ENCODE measurements at regions not wholly inside any gene's neighbourhood (a gene's known extent, or its start where the extent isn't known, plus 50 kb on each side); places are given as distances from the start of the nearest gene placed in this dataset.

DNA sequence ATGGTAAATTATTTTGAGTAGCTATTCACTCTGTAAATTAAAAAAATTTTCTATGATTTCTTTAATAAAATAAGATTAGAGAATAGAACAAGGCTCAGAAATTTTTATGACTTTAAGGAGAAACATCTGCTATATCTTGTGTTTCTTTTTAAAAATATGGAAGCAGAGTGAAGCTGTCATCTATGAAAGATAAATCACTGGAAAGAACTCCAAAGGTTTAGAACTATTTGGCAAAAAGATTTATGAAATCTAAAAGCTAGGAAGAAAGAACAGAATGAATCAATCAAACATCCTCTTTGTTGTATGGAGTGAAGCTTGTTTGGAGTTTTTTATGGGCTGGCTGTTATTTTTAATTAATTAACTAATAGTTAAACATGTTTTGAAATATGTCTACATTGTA lies 89.8 kb upstream of the ACTBL2 start:
- no peak for ATAC-seq (ENCODE audit: insufficient read depth, low read depth)

DNA sequence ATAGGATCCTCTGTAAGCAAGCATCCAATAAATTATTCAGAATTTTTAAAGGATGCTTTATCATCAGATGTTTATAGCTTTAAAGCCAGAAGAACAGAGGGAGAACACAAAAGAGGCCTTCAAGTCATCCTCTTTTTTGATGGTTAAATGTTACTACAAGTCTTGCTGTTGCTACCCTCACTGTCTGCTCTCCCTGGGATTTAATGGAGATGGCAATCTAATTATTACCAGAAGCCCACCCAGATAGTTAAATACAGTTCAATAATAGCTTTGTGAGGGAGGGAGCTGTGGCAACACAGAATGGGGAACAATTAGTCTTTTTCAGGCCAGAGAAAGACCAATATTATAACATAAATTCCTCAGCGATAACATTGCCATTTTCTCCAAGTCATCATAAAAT lies 87.0 kb upstream of the ACTBL2 start:
- H3K9ac ChIP-seq (ENCODE audit: low read depth, low read length) = no peak overlapping the region

More for the DNA sequence above, 89.8 kb upstream of the ACTBL2 start:
- no peaks in the 10 kb centered on the region for H4K20me1 ChIP-seq (ENCODE audit: insufficient read depth, low read length)
- no peak overlapping the region for H3K4me2 ChIP-seq (ENCODE audit: insufficient read depth, low read length)
- no peak overlapping the region for H3K9ac ChIP-seq (ENCODE audit: low read depth, low read length)
- no peak for TF ChIP-seq EZH2 (IDR thresholded peaks at IDR 0.05; ENCODE audit: borderline replicate concordance, low read depth, low read length, severe bottlenecking)
- TF ChIP-seq, protein P1, sequence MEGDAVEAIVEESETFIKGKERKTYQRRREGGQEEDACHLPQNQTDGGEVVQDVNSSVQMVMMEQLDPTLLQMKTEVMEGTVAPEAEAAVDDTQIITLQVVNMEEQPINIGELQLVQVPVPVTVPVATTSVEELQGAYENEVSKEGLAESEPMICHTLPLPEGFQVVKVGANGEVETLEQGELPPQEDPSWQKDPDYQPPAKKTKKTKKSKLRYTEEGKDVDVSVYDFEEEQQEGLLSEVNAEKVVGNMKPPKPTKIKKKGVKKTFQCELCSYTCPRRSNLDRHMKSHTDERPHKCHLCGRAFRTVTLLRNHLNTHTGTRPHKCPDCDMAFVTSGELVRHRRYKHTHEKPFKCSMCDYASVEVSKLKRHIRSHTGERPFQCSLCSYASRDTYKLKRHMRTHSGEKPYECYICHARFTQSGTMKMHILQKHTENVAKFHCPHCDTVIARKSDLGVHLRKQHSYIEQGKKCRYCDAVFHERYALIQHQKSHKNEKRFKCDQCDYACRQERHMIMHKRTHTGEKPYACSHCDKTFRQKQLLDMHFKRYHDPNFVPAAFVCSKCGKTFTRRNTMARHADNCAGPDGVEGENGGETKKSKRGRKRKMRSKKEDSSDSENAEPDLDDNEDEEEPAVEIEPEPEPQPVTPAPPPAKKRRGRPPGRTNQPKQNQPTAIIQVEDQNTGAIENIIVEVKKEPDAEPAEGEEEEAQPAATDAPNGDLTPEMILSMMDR (IDR thresholded peaks at IDR 0.05; ENCODE audit: borderline replicate concordance, extremely low read depth, low read length, poor library complexity, severe bottlenecking) = no peak
- H3K4me3 ChIP-seq (ENCODE audit: low read depth in 1 of 2, low read length in 2 of 2) = no peak overlapping the region
- DNase-seq = no peak
- no peaks in the 10 kb centered on the region for H3K36me3 ChIP-seq (ENCODE audit: insufficient read depth, low read length)
- no peak overlapping the region for H2AFZ ChIP-seq (ENCODE audit: low read depth, low read length)
- H3K27me3 ChIP-seq (ENCODE audit: insufficient read depth, low read length, poor library complexity) = no peaks in the 10 kb centered on the region
- no peaks in the 10 kb centered on the region for H3K9me3 ChIP-seq (ENCODE audit: insufficient read depth, low read length, severe bottlenecking)
- H3K4me1 ChIP-seq (ENCODE audit: insufficient read depth, low read length) = no peaks in the 10 kb centered on the region
- H3K79me2 ChIP-seq (ENCODE audit: insufficient read depth, low read length) = no peaks in the 10 kb centered on the region
- no peak overlapping the region for H3K27ac ChIP-seq (ENCODE audit: low read length)

DNA sequence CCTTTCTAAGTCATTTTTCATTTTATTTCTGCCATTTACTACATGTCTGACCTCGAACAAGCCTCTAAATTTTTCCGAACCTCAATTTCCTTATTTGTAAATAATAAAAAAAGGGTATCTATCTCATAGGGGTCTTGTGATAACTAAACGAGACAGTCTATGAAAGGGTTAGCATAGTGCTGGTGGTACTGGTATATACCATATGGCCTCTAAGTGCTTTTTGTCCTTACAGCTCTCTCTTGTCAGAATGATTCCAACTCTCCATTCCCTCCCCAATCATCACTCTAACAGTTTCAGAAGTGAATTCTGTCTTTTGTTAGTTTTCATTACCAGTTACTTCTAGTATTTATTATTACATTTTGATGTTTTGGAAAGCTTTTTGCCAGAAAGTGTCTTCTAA lies 85.5 kb upstream of the ACTBL2 start:
- no peaks in the 10 kb centered on the region for H3K27me3 ChIP-seq (ENCODE audit: insufficient read depth, low read length, poor library complexity)
- no peaks in the 10 kb centered on the region for H3K4me1 ChIP-seq (ENCODE audit: insufficient read depth, low read length)
- no peak overlapping the region for H2AFZ ChIP-seq (ENCODE audit: low read depth, low read length)
- no peaks in the 10 kb centered on the region for H3K79me2 ChIP-seq (ENCODE audit: insufficient read depth, low read length)
- H3K4me2 ChIP-seq (ENCODE audit: insufficient read depth, low read length) = no peak overlapping the region
- H3K27ac ChIP-seq (ENCODE audit: low read length) = no peak overlapping the region
- TF ChIP-seq EZH2 (IDR thresholded peaks at IDR 0.05; ENCODE audit: borderline replicate concordance, low read depth, low read length, severe bottlenecking) = no peak
- TF ChIP-seq, protein P1 (IDR thresholded peaks at IDR 0.05; ENCODE audit: borderline replicate concordance, extremely low read depth, low read length, poor library complexity, severe bottlenecking) = no peak
- no peak overlapping the region for H3K4me3 ChIP-seq (ENCODE audit: low read depth in 1 of 2, low read length in 2 of 2)
- no peaks in the 10 kb centered on the region for H3K36me3 ChIP-seq (ENCODE audit: insufficient read depth, low read length)
- ATAC-seq (ENCODE audit: insufficient read depth, low read depth) (no peak), DNase-seq (no peak)
- H4K20me1 ChIP-seq (ENCODE audit: insufficient read depth, low read length) = no peaks in the 10 kb centered on the region
- no peak overlapping the region for H3K9ac ChIP-seq (ENCODE audit: low read depth, low read length)
- H3K9me3 ChIP-seq (ENCODE audit: insufficient read depth, low read length, severe bottlenecking) = no peaks in the 10 kb centered on the region

More for the DNA sequence above, 87.0 kb upstream of the ACTBL2 start:
- Histone ChIP-seq H3K4me3 (ENCODE audit: low read depth in 1 of 2, low read length in 2 of 2) (no peak overlapping the region), H3K4me2 (ENCODE audit: insufficient read depth, low read length) (no peak overlapping the region), H2AFZ (ENCODE audit: low read depth, low read length) (no peak overlapping the region), H3K36me3 (ENCODE audit: insufficient read depth, low read length) (no peaks in the 10 kb centered on the region), H3K27me3 (ENCODE audit: insufficient read depth, low read length, poor library complexity) (no peaks in the 10 kb centered on the region), H4K20me1 (ENCODE audit: insufficient read depth, low read length) (no peaks in the 10 kb centered on the region), H3K4me1 (ENCODE audit: insufficient read depth, low read length) (no peaks in the 10 kb centered on the region), H3K79me2 (ENCODE audit: insufficient read depth, low read length) (no peaks in the 10 kb centered on the region), H3K27ac (ENCODE audit: low read length) (no peak overlapping the region), H3K9me3 (ENCODE audit: insufficient read depth, low read length, severe bottlenecking) (no peaks in the 10 kb centered on the region)
- TF ChIP-seq, protein P1 (IDR thresholded peaks at IDR 0.05; ENCODE audit: borderline replicate concordance, extremely low read depth, low read length, poor library complexity, severe bottlenecking) = no peak
- no peak for TF ChIP-seq EZH2 (IDR thresholded peaks at IDR 0.05; ENCODE audit: borderline replicate concordance, low read depth, low read length, severe bottlenecking)
- DNase-seq (no peak), ATAC-seq (ENCODE audit: insufficient read depth, low read depth) (no peak)

DNA sequence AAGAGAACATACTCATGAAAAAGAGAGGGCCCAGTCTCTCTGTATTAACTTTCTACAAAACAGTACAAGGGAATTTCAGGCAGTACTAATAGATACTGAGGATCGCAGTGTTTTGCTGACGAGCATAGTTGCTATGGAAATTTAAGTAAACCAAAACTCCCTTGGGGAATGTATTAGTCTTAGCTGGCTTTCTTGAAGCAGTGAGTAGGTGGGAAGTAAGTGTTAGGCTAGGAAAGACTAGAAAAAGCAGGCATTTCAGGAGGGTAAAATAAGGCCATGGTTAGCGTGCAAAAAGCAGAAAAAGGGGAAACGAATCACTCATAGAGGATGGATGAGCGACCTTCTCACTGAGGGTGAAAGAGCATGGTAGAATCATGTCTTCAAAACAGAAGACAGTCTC lies 84.3 kb upstream of the ACTBL2 start:
- no peaks in the 10 kb centered on the region for H4K20me1 ChIP-seq (ENCODE audit: insufficient read depth, low read length)
- no peaks in the 10 kb centered on the region for H3K79me2 ChIP-seq (ENCODE audit: insufficient read depth, low read length)
- ATAC-seq (ENCODE audit: insufficient read depth, low read depth) (no peak), DNase-seq (no peak)
- no peaks in the 10 kb centered on the region for H3K4me1 ChIP-seq (ENCODE audit: insufficient read depth, low read length)
- TF ChIP-seq, protein P1 (IDR thresholded peaks at IDR 0.05; ENCODE audit: borderline replicate concordance, extremely low read depth, low read length, poor library complexity, severe bottlenecking) = no peak
- TF ChIP-seq EZH2 (IDR thresholded peaks at IDR 0.05; ENCODE audit: borderline replicate concordance, low read depth, low read length, severe bottlenecking) = no peak
- no peak overlapping the region for H3K4me3 ChIP-seq (ENCODE audit: low read depth in 1 of 2, low read length in 2 of 2)
- H3K27me3 ChIP-seq (ENCODE audit: insufficient read depth, low read length, poor library complexity) = no peaks in the 10 kb centered on the region
- H3K9ac ChIP-seq (ENCODE audit: low read depth, low read length) = no peak overlapping the region
- no peak overlapping the region for H3K27ac ChIP-seq (ENCODE audit: low read length)
- no peak overlapping the region for H2AFZ ChIP-seq (ENCODE audit: low read depth, low read length)
- no peak overlapping the region for H3K4me2 ChIP-seq (ENCODE audit: insufficient read depth, low read length)
- H3K36me3 ChIP-seq (ENCODE audit: insufficient read depth, low read length) = no peaks in the 10 kb centered on the region
- H3K9me3 ChIP-seq (ENCODE audit: insufficient read depth, low read length, severe bottlenecking) = no peaks in the 10 kb centered on the region
